Stimulated activated CD8-positive, alpha-beta memory T cell treated with anti-CD3 and anti-CD28 coated beads, Interleukin-2, amount 100 ng/mL, for 1 hour (primary cell): ENCODE measurements at regions not wholly inside any gene's neighbourhood (a gene's known extent, or its start where the extent isn't known, plus 50 kb on each side); places are given as distances from the start of the nearest gene placed in this dataset.

Experiments
- DNase-seq, 2 donors: peaks; one replicate each; pipeline ENCODE4 v3.0.0-alpha.2; 2020; ENCODE audit warnings: low read depth in 2 of 2

- no peak for DNase-seq
These were observed 61.0 kb upstream of the DUSP5 start for GRCh38 chr10:110436554-110437350.

GRCh38 chr10:110437351-110437605, 60.4 kb upstream of the DUSP5 start:
- no peak for DNase-seq

DNA sequence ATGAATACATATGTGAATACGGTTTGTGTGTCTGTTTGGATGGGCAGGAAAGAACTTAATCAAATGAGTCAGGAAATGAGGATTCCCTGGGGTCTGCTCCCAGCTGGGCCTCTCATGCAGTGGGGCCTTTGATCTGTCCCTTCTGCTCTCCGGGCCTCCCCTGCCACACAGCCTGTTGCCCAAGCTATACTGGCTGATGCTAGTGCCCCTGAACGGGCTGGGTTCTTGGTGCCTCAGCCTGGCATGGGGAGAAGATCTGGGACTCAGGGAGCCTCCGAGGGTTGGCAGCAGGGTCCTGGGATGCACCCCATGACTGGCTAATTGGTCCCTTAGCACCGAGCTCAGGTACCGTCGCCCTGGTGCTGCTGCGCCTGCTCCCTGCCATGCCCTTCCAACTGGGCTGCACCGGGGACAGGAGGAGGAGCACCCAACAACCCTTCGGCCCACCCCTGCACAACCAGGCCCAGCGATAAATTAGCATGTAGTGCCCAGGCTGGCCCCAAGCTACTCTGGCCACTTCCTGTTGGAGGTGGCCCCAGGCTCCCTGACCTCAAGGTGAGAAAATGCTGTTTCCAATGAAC, 59.9 kb upstream of the DUSP5 start:
- no peak for DNase-seq

- no peak for DNase-seq
These were observed 55.0 kb upstream of the DUSP5 start for GRCh38 chr10:110442746-110443145.

DNA sequence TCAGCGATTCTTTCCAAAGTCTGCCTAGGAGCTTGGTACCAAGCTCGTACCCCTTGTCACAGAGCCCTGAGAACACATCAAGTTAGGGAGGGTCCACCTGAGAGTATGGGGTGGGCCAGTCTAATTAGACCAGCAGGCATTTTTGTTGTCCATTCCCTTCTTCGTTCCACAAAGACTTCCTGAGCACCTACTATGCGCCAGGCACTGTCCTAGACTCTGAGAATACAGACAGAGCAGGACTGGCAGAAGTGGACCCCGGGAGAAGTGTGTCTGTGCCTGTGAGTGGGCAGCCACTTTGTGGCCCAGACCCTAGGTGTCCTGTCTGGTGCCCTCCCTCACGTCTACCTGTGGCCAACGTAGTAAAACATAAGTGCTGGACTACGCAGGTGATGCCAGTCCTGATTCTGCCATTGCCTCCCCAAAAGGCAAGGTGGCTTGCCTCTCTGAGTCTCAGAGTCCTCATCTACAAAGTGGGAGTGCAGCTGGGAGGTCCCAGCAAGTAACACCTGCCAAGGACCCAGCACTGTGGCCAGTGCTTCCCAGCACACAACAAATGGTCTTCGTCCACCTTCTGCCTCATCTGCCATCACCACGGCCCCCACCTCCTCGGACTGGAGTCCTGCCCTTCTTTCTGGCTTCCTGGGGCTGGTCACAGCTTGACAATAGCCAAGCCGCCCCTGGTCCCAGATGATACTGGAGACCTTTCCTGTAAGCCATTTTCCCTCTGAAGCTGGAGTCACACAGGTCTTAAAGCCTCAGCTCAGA, 54.3 kb upstream of the DUSP5 start:
- no peak for DNase-seq

GRCh38 chr10:110444004-110444337, 53.7 kb upstream of the DUSP5 start:
- DNase-seq: no peak

GRCh38 chr10:110445871-110446270, 51.8 kb upstream of the DUSP5 start:
- DNase-seq: no peak

DNA sequence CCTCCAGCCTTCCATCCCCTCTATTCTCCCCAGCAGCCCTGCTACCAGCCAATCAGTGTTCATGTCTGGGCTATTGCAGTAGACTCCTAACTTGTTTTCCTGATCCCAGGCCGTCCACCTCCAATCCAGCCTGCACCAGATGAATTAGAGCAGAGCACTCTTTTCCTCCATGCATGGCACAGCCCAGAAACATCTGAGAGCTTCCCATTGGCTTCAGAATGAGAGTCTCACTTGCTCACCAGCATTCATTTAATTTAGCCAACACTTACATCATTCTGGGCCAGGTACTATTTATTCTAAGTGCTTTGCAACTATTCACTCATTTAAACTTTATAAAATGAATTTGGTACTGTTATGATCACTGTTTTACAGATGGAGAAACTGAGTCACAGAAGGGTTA, 51.4 kb upstream of the DUSP5 start:
- no peak for DNase-seq

DNA sequence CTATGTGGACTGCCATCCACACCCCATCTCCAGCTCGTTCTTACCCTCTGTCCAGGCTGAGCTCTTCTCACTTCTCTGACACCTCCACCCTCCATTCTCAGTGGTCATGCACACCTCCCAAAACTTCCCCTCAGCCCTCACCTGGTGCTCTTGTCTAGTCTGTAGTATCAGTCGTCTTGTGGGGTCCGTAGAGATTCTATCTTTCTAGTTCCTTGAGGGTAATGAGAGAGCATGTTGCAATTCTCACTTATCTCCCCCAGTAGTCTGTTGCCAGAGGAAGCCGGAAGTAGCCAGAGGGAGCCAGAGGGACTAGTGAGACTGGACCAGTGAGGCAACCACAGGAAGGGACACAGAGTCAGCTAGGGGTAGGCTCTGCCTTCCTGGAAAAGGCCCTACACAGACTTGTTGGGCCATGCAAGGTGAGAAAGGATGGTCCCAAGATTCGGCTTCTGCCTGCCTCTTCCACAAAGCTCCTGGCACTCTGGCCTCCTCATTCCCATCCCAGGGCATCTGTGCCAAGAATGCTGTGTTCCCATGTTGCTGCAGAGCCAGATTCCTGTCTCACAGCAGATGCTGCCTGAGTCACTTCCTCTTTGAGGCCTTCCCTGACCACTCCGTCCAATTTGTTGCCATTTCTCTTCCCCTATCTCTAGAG, 50.6 kb upstream of the DUSP5 start:
- DNase-seq: no peak

DNA sequence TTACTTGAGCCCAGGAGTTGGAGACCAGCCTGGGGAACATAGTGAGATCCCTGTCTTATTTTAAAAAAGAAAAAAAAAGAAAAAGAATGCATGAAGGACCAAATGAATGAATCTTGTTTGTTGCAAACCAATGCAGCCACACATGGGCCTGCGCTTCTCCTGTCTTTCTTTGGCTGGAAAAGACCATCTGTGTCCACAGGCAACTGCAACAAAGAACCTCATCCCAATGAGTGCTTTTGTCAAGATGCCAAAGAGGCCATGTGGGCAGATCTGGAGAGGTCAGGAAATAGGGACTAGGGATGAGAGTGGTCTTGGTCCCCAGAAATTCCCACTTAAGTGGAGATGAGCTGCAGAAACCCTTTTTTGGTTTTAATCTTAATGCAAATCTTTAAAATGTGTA, 49.8 kb upstream of the DUSP5 start:
- no peak for DNase-seq
